ENCODE measurements at regions not wholly inside any gene's neighbourhood (a gene's known extent, or its start where the extent isn't known, plus 50 kb on each side); places are given as distances from the start of the nearest gene placed in this dataset.

- ChIA-PET CTCF (no interaction called here), POLR2A (ENCODE audit: low non-redundant PET) (no interaction called here)
- no peak for DNase-seq (ENCODE audit: low spot score)
- no peak for TF ChIP-seq CTCF (conservative IDR thresholded peaks at IDR 0.05; ENCODE audit: low read depth)
- H3K27ac ChIP-seq, result no peak overlapping the region
Observed at GRCh38 chr20:52818491-52818890, 153.7 kb upstream of the TSHZ2 start.

GRCh38 chr20:52817981-52818380 lies 154.2 kb upstream of the TSHZ2 start:
- H3K27ac ChIP-seq, result no peak overlapping the region
- DNase-seq (ENCODE audit: low spot score), result no peak
- ChIA-PET CTCF (no interaction called here), POLR2A (ENCODE audit: low non-redundant PET) (no interaction called here)
- no peak for TF ChIP-seq CTCF (conservative IDR thresholded peaks at IDR 0.05; ENCODE audit: low read depth)

- no peak overlapping the region for H3K27ac ChIP-seq
- ChIA-PET POLR2A (ENCODE audit: low non-redundant PET) (no interaction called here), CTCF (interaction anchor here (0.6 kb wide), 1 partner anchor 12 kb away, joined by 3 read pairs; no protein-coding TSS in a partner anchor)
- TF ChIP-seq CTCF (conservative IDR thresholded peaks at IDR 0.05; ENCODE audit: low read depth), result no peak
- no peak for DNase-seq (ENCODE audit: low spot score)
Observed at GRCh38 chr20:52817511-52817910, 154.6 kb upstream of the TSHZ2 start.

- ChIA-PET CTCF (no interaction called here), POLR2A (ENCODE audit: low non-redundant PET) (no interaction called here)
- no peak for DNase-seq (ENCODE audit: low spot score)
- no peak for TF ChIP-seq CTCF (conservative IDR thresholded peaks at IDR 0.05; ENCODE audit: low read depth)
- no peak overlapping the region for H3K27ac ChIP-seq
Observed at GRCh38 chr20:52814371-52814770, 157.8 kb upstream of the TSHZ2 start.

- DNase-seq (ENCODE audit: low spot score), result no peak
- POLR2A ChIA-PET (ENCODE audit: low non-redundant PET), result no interaction called here
- CTCF ChIA-PET, result no interaction called here
- H3K27ac ChIP-seq, result no peak overlapping the region
- TF ChIP-seq CTCF (conservative IDR thresholded peaks at IDR 0.05; ENCODE audit: low read depth), result no peak
Observed at GRCh38 chr20:52812231-52812847, 159.8 kb upstream of the TSHZ2 start.

- CTCF ChIA-PET, result interaction anchor here (0.6 kb wide), 1 partner anchor 496 kb away, joined by 4 read pairs; no protein-coding TSS in a partner anchor
- TF ChIP-seq CTCF (conservative IDR thresholded peaks at IDR 0.05; ENCODE audit: low read depth), result no peak
- no peak overlapping the region for H3K27ac ChIP-seq
Observed at GRCh38 chr20:52809003-52809402, 163.2 kb upstream of the TSHZ2 start.

More at GRCh38 chr20:52809003-52809402, 163.2 kb upstream of the TSHZ2 start:
- POLR2A ChIA-PET (ENCODE audit: low non-redundant PET), result no interaction called here
- DNase-seq (ENCODE audit: low spot score), result no peak

Measured in RWPE1 (cell line).